Smooth muscle cell (in vitro differentiated cells): ENCODE measurements at regions not wholly inside any gene's neighbourhood (a gene's known extent, or its start where the extent isn't known, plus 50 kb on each side); places are given as distances from the start of the nearest gene placed in this dataset.

Experiments
- DNase-seq: peaks from one replicate; lab custom pipeline; 2025; ENCODE audit not compliant: unreplicated experiment; lab: John Stamatoyannopoulos, UW
- H2AFZ ChIP-seq: fragments of 200-600 bp; sonication (generic); 2 replicates; pipeline ENCODE4 v1.6.0; 2016; ENCODE audit warnings: antibody characterized with exemption, low read depth, mild to moderate bottlenecking
- H3F3A ChIP-seq: fragments of 200-600 bp; sonication (generic); 2 replicates; pipeline ENCODE4 v1.6.0; 2017; ENCODE audit warnings: antibody characterized with exemption, low read depth
- H3K27ac ChIP-seq: fragments of 200-600 bp; sonication (generic); 2 replicates; pipeline ENCODE4 v1.5.1; 2016; ENCODE audit warnings: low read depth, mild to moderate bottlenecking
- H3K27me3 ChIP-seq: fragments of 200-600 bp; sonication (generic); 2 replicates; pipeline ENCODE4 v1.6.1; 2016; ENCODE audit warnings: low read depth, mild to moderate bottlenecking
- H3K36me3 ChIP-seq: fragments of 200-600 bp; sonication (generic); 2 replicates; pipeline ENCODE4 v1.5.1; 2016; ENCODE audit warnings: low read depth
- H3K4me1 ChIP-seq: fragments of 200-600 bp; sonication (generic); 2 replicates; pipeline ENCODE4 v1.5.1; 2016; ENCODE audit warnings: low read depth
- H3K4me2 ChIP-seq: fragments of 200-600 bp; sonication (generic); 2 replicates; pipeline ENCODE4 v1.6.0; 2016; ENCODE audit warnings: mild to moderate bottlenecking
- H3K4me3 ChIP-seq: fragments of 200-600 bp; sonication (generic); 2 replicates; pipeline ENCODE4 v1.5.1; 2016; ENCODE audit warnings: mild to moderate bottlenecking
- H3K79me2 ChIP-seq: fragments of 200-600 bp; sonication (generic); 2 replicates; pipeline ENCODE4 v1.6.0; 2016; ENCODE audit warnings: low read depth, mild to moderate bottlenecking
- H3K9ac ChIP-seq: fragments of 200-600 bp; sonication (generic); 2 replicates; pipeline ENCODE4 v1.6.0; 2016; ENCODE audit warnings: low read depth
- H3K9me3 ChIP-seq: fragments of 200-600 bp; sonication (generic); replicated peaks from 2 replicates; pipeline ENCODE4 v1.5.1; 2016; ENCODE audit warnings: low read depth
- H4K20me1 ChIP-seq: fragments of 200-600 bp; sonication (generic); 2 replicates; pipeline ENCODE4 v1.6.0; 2016; ENCODE audit warnings: low read depth
- WGBS: methylation state at CpG from one replicate; pipeline ENCODE4 v1.1.7; 2016; ENCODE audit warnings: low lambda C conversion rate; 5-methylcytosine and 5-hydroxymethylcytosine counted together
- TF ChIP-seq, protein P1 (sequence below): fragments of 200-600 bp; sonication (generic); IDR thresholded peaks from 2 replicates; pipeline ENCODE4 v1.5.1; 2017; ENCODE audit warnings: borderline replicate concordance, mild to moderate bottlenecking, antibody characterized with exemption; ENCODE audit not compliant: insufficient read depth, poor library complexity, severe bottlenecking

DNA sequence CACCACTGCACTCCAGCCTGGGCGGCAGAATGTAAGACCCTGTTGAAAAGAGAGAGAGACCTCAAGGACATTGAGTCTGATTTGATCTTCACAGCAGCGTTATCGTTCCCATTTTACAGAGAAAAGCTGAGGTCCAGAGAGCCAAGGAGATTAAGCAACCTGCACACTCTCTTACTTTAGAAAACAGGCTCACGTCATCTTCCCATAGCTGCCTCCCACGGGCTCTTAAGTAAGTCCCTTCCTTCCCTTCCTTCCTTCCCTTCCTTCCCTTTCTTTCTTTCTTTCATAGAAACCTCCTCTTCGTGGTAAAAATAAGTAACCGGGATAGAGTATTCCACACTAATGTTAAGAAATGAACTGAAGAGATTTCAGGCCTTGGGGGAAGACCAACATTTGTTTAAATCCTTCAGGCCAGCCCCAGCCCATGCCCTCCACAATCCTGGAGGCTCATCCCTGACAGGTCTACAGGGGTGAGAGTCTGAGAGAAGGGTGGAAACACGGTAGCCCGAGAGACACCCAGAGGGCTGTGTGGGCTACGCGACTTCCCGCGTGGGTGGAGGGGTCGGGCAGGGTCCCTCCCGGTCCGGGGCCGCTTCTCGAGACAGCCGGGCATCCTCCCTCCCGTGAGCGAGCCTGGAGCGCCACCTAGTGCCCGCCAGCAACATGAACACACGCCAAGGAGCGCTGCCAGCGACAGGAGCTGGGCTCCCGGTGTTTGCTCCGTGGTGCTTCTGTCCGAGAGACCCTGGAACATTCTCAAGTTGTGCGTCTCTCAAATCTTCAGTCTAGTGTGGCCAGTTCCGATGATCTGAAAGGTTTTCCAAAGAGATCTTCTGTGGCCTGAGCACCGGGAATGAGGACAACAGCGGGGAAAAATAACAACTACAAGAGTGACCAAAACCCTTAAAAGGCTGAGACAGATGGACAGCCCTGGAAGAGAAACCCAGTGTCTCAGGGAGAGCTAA, 160.3 kb downstream of the INO80D start:
- Histone ChIP-seq H3K9ac (no peak overlapping the region), H3K79me2 (no peaks in the 10 kb centered on the region), H3K4me1 (peaks cover 8% of the 10 kb centered on the region), H3K36me3 (no peaks in the 10 kb centered on the region), H2AFZ (peak overlapping the region; percentile 89), H3K27me3 (peaks cover 26% of the 10 kb centered on the region), H3K4me3 (peak overlapping the region; percentile 43), H3K9me3 (no peaks in the 10 kb centered on the region), H4K20me1 (no peaks in the 10 kb centered on the region), H3K27ac (no peak overlapping the region), H3K4me2 (peak overlapping the region; percentile 90), H3F3A (peaks cover 5% of the 10 kb centered on the region)
- TF ChIP-seq, protein P1, sequence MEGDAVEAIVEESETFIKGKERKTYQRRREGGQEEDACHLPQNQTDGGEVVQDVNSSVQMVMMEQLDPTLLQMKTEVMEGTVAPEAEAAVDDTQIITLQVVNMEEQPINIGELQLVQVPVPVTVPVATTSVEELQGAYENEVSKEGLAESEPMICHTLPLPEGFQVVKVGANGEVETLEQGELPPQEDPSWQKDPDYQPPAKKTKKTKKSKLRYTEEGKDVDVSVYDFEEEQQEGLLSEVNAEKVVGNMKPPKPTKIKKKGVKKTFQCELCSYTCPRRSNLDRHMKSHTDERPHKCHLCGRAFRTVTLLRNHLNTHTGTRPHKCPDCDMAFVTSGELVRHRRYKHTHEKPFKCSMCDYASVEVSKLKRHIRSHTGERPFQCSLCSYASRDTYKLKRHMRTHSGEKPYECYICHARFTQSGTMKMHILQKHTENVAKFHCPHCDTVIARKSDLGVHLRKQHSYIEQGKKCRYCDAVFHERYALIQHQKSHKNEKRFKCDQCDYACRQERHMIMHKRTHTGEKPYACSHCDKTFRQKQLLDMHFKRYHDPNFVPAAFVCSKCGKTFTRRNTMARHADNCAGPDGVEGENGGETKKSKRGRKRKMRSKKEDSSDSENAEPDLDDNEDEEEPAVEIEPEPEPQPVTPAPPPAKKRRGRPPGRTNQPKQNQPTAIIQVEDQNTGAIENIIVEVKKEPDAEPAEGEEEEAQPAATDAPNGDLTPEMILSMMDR, result peak; percentile 97
- WGBS, result 14% methylated on average over 31 of the region's 33 CpGs
- peak; percentile 59 for DNase-seq

- DNase-seq, result no peak
- no peak overlapping the region for H2AFZ ChIP-seq
- H3K27me3 ChIP-seq, result peaks cover 28% of the 10 kb centered on the region
- H3K4me1 ChIP-seq, result no peaks in the 10 kb centered on the region
- H3K9me3 ChIP-seq, result no peaks in the 10 kb centered on the region
- H3K79me2 ChIP-seq, result no peaks in the 10 kb centered on the region
- H3F3A ChIP-seq, result no peaks in the 10 kb centered on the region
- H3K36me3 ChIP-seq, result no peaks in the 10 kb centered on the region
- no peak overlapping the region for H3K4me2 ChIP-seq
- no peak overlapping the region for H3K4me3 ChIP-seq
- TF ChIP-seq, protein P1, result no peak
- no peak overlapping the region for H3K27ac ChIP-seq
- 86% methylated on average over 9 of the region's 9 CpGs for WGBS
- no peaks in the 10 kb centered on the region for H4K20me1 ChIP-seq
- no peak overlapping the region for H3K9ac ChIP-seq
Observed at GRCh38 chr2:205924676-205925075, 161.3 kb downstream of the INO80D start.

DNA sequence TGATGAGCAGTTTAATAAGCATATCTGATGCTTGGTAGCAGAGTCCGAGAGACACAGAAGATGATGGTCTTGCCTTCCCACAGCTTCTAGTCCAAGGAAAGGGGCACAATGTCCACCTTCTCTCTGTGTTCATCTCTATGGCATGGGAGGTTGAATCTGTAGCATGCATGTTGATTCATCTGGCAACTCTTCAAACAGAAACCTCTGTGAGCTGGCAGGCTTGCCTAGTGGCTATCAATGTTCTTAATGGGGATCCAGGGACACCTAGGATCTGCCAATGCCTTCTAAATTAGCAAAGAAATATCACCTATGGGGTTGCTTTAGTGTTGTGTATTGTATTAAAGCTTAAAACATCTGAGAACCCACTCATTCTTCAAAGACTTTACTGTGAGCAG, 170.8 kb downstream of the INO80D start:
- no peak overlapping the region for H3K27ac ChIP-seq
- H3K36me3 ChIP-seq, result no peaks in the 10 kb centered on the region
- H2AFZ ChIP-seq, result no peak overlapping the region
- TF ChIP-seq, protein P1, result no peak
- no peak for DNase-seq
- H4K20me1 ChIP-seq, result no peaks in the 10 kb centered on the region
- no peak overlapping the region for H3K9ac ChIP-seq
- H3K4me1 ChIP-seq, result no peaks in the 10 kb centered on the region
- no peak overlapping the region for H3K4me3 ChIP-seq
- H3K9me3 ChIP-seq, result no peaks in the 10 kb centered on the region
- no peaks in the 10 kb centered on the region for H3K79me2 ChIP-seq
- peaks cover 26% of the 10 kb centered on the region for H3K27me3 ChIP-seq
- 76% methylated on average over 1 of the region's 1 CpG for WGBS
- no peak overlapping the region for H3K4me2 ChIP-seq
- no peaks in the 10 kb centered on the region for H3F3A ChIP-seq
